ENCODE measurements at regions not wholly inside any gene's neighbourhood (a gene's known extent, or its start where the extent isn't known, plus 50 kb on each side); places are given as distances from the start of the nearest gene placed in this dataset.
"Not testable (repeated sequence)": the region's sequence is repeated elsewhere in the genome, so short reads cannot be mapped to it uniquely, and the experiment has no call there.

DNA sequence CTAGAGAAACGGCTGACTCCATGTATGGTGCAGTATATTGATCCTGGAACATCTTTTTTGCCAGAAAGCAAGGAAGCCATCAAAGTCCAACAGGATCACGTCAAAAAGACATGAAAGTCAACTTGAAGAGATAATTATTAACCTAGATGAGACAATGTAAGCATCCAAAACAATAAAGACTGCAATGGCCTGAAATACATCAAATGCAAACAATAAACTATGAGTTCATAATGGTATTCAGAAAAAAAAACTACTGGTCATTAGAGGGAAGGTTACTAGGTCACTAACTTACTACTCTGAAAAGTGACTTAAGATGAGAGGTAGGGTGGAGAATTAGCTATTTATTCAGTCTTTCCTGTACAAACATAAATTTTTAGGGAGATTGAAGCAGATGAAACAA, 75.3 kb upstream of the OR4F16 start:
- DNase-seq = not testable (repeated sequence)

- not testable (repeated sequence) for DNase-seq
Observed at GRCh38 chr1:771449-771848, 85.0 kb upstream of the OR4F16 start.

DNA sequence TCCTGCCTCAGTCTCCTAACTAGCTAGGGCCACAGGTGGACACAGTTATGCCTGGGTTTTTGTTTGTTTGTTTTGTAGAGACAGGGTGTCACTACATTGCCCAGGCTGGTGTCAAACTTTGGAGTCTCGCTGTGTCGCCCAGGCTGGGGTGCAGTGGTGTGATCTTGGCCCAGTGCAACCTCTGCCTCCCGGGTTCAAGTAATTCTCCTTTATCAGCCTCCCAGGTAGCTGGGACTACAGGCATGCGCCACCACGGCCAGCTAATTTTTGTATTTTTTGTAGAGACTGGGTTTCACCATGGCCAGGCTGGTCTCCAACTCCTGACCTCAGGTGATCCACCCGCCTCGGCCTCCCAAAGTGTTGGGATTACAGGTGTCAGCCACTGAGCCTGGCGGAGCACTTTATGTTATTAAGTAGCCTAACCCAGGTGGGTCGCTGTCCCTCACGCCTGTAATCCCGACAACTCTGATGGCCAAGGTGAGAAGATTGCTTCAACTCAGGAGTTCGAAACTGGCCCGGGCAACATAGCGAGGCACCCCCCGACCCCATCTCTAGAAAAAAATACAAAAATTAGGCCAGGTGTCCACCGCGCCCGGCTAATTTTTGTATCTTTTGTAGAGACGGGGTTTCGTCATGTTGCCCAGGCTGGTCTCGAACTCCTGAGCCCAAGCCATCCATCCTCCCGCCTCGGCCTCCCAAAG, 91.2 kb upstream of the OR4F16 start:
- not testable (repeated sequence) for DNase-seq

DNA sequence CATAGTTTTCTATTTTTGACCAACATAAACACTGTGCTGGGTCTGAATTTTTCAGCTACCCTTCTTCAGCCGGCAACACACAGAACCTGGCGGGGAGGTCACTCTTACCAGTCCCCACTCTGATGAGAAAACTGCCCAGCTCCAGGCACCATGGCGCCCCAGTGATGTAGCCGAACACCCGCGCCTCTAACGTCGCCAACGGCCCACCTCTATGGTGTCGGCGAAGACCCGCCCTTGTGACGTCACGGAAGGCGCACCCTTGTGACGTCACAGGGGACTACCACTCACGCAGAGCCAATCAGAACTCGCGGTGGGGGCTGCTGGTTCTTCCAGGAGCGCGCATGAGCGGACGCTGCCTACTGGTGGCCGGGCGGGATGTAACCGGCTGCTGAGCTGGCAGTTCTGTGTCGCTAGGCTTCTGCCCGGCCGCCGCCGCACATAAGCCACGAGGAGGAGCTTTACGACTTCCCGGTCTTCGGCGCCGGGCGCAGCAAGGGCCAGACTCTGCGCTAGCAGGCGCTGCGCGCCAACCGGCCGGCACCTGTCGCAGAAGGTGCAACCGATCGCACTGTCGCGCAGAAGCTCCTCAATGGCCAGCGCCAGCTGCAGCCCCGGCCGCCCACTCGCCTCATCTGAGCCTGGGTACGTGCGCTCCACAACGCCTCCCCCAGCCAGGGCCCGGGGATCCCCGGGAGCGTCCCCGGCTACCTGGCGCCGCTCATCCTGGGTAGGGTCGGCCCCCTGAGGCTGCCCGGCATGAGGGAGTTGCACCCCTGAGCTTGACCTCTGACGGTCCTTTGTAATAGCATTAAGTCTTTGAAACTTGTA, 92.2 kb upstream of the OR4F16 start:
- DNase-seq = peak; percentile 99

- DNase-seq = not testable (repeated sequence)
Observed at GRCh38 chr1:779621-780020, 93.2 kb upstream of the OR4F16 start.

DNA sequence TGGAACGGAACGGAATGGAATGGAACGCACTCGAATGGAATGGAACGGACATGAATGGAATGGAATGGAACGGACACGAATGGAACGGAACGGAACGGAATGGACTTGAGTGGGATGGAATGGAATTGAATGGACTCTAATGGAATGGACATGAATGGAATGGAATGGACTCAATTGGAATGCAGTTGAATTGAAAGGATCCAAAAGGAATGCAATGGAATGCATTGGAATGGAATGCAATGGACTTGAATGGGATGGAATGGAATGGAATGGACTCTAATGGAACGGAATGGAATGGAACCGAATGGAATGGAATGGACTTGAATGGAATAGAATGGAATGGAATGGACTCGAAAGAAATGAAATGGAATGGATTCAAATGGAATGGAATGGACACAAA, 102.4 kb upstream of the OR4F16 start:
- no peak for DNase-seq

DNA sequence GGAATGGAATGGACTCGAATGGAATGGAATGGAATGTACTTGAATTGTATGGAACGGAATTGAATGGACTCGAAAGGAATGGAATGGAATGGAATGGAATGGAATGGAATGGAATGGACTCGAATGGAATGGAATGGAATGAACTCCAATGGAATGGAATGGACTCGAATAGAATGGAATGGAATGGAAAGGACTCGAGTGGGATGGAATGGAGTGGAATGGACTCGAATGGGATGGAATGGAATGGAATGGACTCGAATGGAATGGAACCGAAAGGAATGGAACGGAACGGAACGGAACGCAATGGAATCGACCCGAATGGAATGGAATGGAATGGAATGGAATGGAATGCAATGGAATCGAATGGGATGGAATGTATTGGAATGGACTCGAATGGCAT, 103.2 kb upstream of the OR4F16 start:
- not testable (repeated sequence) for DNase-seq

DNA sequence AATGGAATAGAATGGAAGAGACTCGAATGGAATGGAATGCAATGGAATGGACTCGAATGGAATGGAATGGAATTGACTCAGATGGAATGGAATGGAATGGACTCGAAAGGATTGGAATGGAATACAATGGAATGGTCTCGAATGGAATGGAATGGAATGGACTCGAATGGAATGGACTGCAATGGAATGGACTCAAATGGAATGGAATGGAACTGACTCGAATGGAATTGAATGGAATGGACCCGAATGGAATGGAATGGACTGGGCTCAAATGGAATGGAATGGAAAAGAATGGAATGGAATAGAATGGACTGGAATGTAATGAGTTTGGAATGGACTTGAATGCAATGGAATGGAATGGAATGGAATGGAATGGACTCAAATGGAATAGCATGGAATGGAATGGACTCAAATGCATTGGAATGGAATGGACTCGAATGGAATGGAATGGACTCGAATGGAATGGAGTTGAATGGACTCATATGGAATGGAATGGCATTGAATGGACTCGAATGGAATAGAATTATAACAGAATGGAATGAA, 104.0 kb upstream of the OR4F16 start:
- not testable (repeated sequence) for DNase-seq

- not testable (repeated sequence) for DNase-seq
Observed at GRCh38 chr1:794310-794709, 107.9 kb upstream of the OR4F16 start.

GRCh38 chr1:794918-795584, 108.6 kb upstream of the OR4F16 start:
- peak; percentile 65 for DNase-seq

- not testable (repeated sequence) for DNase-seq
Observed at GRCh38 chr1:797649-798048, 111.2 kb upstream of the OR4F16 start.

GRCh38 chr1:800397-800796, 113.9 kb upstream of the OR4F16 start:
- DNase-seq = not testable (repeated sequence)

DNA sequence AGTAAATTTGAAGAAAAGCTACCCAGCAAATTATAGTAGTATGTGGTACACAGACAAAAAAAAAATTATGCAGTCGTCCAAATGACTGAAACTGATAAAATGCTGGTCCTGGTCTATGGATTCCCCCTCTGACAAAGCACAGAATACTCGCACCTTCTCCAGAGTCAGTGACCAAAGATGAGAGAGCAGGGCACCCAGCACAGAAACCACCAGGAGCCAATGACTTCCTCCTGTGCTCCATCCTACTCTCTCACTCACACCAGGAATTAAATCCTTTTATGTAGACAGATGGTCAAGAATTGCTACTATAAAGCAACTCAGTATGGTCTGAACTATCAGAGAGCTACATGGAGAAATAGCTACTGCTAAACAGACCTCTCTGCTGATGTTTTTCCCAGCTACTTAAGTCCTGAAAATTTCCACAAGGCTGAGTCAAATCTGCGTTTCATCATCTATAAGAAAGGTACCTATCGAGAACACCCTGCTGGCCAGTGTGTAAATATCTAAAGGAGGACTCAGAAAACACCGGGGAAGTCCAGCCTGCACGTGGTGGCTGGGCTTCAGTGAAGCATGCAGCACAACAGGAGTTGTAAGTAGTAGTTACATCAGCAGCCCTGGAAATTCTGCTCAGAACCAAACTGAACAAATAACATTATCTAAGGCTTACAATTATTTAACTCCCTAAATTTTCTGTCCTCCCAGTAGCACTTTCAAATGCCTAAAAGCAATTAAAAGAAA, 118.1 kb upstream of the OR4F16 start:
- not testable (repeated sequence) for DNase-seq

DNA sequence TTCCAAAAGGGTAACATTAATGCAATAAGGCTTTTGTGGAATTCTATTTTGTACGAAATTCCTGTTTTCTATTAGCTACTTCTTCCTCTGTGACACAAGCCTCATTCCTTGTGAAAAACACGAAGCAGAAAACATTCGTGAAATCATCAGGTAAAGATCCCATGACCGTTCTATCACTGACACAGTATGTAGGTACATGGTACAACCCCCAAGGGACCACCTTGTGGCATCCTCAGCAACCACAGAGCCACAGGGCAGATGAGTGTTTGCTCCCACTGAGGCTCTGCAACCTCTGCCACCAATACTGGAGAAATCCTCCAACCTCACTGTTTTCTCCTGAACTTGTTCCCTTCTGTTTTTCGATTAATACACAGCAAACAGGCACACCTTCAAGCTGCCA, 118.4 kb upstream of the SAMD11 start:
- not testable (repeated sequence) for DNase-seq

DNA sequence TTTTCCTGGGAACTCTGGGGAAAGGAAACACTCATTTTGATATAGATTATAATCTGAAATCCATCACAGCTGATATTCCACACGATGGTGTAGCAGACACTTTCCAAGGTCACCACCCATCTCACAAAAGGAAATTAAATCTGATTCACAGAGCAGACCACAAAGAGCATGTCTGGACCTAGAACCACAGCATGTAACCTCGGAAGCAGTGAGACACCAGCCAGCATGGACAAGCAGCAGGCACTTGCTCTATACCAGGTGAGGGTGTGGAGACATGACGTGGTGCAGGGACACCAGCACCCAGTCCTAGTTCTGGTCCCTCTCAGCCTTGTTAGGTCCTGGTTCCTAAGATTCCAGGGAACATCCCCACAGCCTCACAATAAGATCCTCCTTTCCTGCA, 116.7 kb upstream of the SAMD11 start:
- not testable (repeated sequence) for DNase-seq

DNA sequence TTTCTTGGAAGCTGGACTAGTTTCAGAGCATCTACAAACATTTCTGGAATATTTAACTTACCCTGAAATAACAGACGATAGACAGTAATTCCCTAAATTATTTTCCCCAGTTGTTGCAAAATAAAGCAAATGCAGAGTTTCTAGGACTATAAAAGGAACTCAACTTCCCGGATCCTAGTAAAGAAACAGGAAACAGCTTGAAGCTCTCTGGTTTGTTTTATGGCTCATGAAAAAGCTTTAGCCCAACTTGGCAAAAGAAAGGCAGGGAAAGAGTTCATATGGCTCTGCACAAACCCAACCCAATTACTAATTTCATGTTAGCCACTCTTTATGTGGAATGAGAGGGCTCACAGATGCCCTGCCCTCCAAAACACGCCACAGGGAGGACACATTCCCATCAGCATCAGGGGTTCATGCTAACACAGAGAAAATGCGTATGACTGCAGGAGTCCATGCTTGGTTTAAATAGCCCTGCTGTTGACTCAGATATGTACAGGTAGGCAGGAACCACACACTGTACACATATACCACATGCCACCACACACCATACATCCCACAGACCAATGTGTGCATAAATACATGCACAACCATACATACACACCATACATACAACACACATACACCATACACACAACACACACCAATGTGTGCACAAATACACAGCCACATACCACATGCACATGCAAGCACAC, 115.9 kb upstream of the SAMD11 start:
- not testable (repeated sequence) for DNase-seq

- DNase-seq = not testable (repeated sequence)
Observed at GRCh38 chr1:810949-811348, 112.8 kb upstream of the SAMD11 start.

DNA sequence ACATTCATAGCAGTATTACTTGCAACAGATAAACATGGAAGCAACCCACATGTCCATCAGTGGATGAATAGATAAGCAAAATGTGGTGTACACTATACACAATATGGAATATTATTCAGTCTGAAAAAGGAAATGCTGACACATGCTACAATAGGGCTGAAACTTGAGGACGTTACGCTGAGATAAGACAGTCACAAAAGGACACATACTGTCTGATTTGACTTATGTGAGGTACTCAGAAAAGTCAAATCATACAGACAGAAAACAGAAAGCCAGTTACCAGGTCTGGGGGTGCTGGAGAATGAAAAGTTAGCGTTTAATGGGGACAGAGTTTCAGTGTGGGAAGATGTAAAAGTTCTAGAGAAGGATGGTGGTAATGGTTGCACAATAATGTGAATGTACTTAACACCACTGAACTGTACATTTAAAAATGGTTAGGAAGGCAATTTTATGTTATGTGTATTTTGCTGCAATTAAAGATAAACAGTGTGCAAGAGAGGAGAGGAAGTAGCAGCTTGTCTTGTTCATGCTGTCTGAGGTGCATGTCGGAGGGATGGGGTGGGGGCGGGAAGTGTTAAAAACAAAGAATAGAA, 111.1 kb upstream of the SAMD11 start:
- not testable (repeated sequence) for DNase-seq

DNA sequence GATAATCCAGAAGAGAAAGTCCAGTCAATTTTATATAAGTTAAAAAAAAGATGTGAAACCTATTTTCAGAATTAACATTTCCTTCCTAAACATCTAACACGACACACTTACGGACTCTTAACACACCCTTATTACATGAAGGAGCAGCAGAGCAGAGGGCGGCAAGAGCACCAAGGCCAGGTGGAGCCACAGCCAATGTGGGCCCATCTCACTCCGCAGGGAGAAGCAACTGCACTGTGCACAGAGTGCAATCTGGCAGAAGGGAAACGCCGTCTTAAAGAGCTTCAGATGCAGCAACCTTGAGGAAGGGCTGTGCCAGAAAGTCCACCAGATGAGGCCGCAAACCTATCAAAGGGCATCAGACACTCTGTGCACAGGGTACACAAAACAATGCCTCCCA, 109.2 kb upstream of the SAMD11 start:
- DNase-seq = not testable (repeated sequence)

- not testable (repeated sequence) for DNase-seq
Observed at GRCh38 chr1:815147-815922, 108.4 kb upstream of the SAMD11 start.

Measured in dermis blood vessel endothelial cell (primary cell).